ENCODE measurements at regions not wholly inside any gene's neighbourhood (a gene's known extent, or its start where the extent isn't known, plus 50 kb on each side); places are given as distances from the start of the nearest gene placed in this dataset.

GRCh38 chr14:86946446-86946845 is 1046.5 kb downstream of the GALC start:
- TF ChIP-seq POLR2AphosphoS5 (IDR thresholded peaks at IDR 0.05; ENCODE audit: low read depth, low read length) (no peak), SIN3A (IDR thresholded peaks at IDR 0.05; ENCODE audit: borderline replicate concordance, insufficient read depth, low read length) (no peak), REST (IDR thresholded peaks at IDR 0.05; ENCODE audit: insufficient read depth in 1 of 2, low read depth in 2 of 2, low read length in 2 of 2) (no peak), TAF1 (IDR thresholded peaks at IDR 0.05; ENCODE audit: borderline replicate concordance, insufficient read depth, low read length) (no peak)

Measured in PFSK-1 (cell line).